ENCODE measurements at regions not wholly inside any gene's neighbourhood (a gene's known extent, or its start where the extent isn't known, plus 50 kb on each side); places are given as distances from the start of the nearest gene placed in this dataset.

DNA sequence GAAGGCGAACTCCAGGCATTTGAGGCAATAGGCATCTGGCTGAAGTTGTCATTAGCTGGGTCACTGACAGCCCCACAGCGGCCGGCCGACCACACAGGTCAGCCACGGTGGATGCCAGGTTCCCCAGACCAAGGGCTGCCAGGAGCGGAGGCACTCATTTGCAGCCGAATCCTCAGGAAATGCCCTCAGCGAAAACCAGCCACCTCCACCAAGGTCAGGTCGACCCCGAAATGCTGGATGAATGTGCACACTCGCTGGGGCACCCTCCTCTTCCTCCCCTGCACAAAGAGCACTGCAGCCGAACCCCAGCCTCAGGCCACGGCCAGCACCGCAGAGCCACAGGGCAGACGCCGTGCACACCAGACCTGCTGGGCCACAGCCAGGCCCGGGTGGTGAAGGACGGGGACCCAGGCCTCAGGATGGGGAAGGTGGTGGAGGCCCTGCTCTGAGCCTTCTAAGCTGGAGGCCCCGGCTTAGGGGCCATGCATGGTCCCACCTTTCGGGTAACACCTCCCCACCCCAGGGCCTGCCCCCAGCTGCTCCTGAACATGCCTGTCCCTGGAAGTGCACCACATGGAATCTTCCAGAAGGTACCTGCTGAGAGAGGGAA is 206.0 kb downstream of the BRD1 start:
- TF ChIP-seq POLR2A (IDR thresholded peaks at IDR 0.05; ENCODE audit: low read depth, low read length) (no peak), PAX5 (IDR thresholded peaks at IDR 0.05; ENCODE audit: insufficient read depth, low read length, severe bottlenecking) (no peak), POLR2AphosphoS5 (IDR thresholded peaks at IDR 0.05; ENCODE audit: low read depth, low read length) (no peak)

Data from GM12891 (cell line).